ENCODE measurements at regions not wholly inside any gene's neighbourhood (a gene's known extent, or its start where the extent isn't known, plus 50 kb on each side); places are given as distances from the start of the nearest gene placed in this dataset.
"Not testable (repeated sequence)": the region's sequence is repeated elsewhere in the genome, so short reads cannot be mapped to it uniquely, and the experiment has no call there.

GRCh38 chr7:10731253-10731773, 242.4 kb upstream of the PHF14 start:
- DNase-seq, result no peak

GRCh38 chr7:10733747-10734146, 239.9 kb upstream of the PHF14 start:
- DNase-seq, result no peak

- no peak for DNase-seq
Observed at GRCh38 chr7:10734595-10734994, 239.1 kb upstream of the PHF14 start.

GRCh38 chr7:10739401-10739800, 234.3 kb upstream of the PHF14 start:
- DNase-seq, result no peak

GRCh38 chr7:10740805-10741204, 232.9 kb upstream of the PHF14 start:
- DNase-seq, result no peak

- DNase-seq, result no peak
Observed at GRCh38 chr7:10756981-10757380, 216.7 kb upstream of the PHF14 start.

- no peak for DNase-seq
Observed at GRCh38 chr7:10759120-10759519, 214.6 kb upstream of the PHF14 start.

GRCh38 chr7:10767771-10768170, 205.9 kb upstream of the PHF14 start:
- no peak for DNase-seq

- DNase-seq, result no peak
Observed at GRCh38 chr7:10770176-10770575, 203.5 kb upstream of the PHF14 start.

GRCh38 chr7:10773430-10773829, 200.2 kb upstream of the PHF14 start:
- no peak for DNase-seq

- no peak for DNase-seq
Observed at GRCh38 chr7:10779465-10780399, 193.9 kb upstream of the PHF14 start.

GRCh38 chr7:10780400-10780747, 193.3 kb upstream of the PHF14 start:
- no peak for DNase-seq

- DNase-seq, result not testable (repeated sequence)
Observed at GRCh38 chr7:10786976-10787375, 186.7 kb upstream of the PHF14 start.

- no peak for DNase-seq
Observed at GRCh38 chr7:10789170-10789569, 184.5 kb upstream of the PHF14 start.

GRCh38 chr7:10790910-10791309, 182.8 kb upstream of the PHF14 start:
- DNase-seq, result no peak

- no peak for DNase-seq
Observed at GRCh38 chr7:10793995-10794775, 179.5 kb upstream of the PHF14 start.

GRCh38 chr7:10797157-10797556, 176.5 kb upstream of the PHF14 start:
- DNase-seq, result no peak

- no peak for DNase-seq
Observed at GRCh38 chr7:10798044-10798443, 175.6 kb upstream of the PHF14 start.

- DNase-seq, result no peak
Observed at GRCh38 chr7:10799475-10799874, 174.2 kb upstream of the PHF14 start.

- no peak for DNase-seq
Observed at GRCh38 chr7:10802011-10802410, 171.7 kb upstream of the PHF14 start.

- no peak for DNase-seq
Observed at GRCh38 chr7:10802526-10802925, 171.1 kb upstream of the PHF14 start.

GRCh38 chr7:10803720-10804119, 170.0 kb upstream of the PHF14 start:
- no peak for DNase-seq

- no peak for DNase-seq
Observed at GRCh38 chr7:10804770-10805169, 168.9 kb upstream of the PHF14 start.

GRCh38 chr7:10815546-10815945, 158.1 kb upstream of the PHF14 start:
- DNase-seq, result no peak

Measured in GF-D8 (cell line).